Loucy (cell line): ENCODE measurements at regions not wholly inside any gene's neighbourhood (a gene's known extent, or its start where the extent isn't known, plus 50 kb on each side); places are given as distances from the start of the nearest gene placed in this dataset.
A peak's percentile ranks its signal among the peaks of the same experiment; 100 is the strongest.

Experiments used
- H2AFZ ChIP-seq: fragments of 200-600 bp; sonication (generic); 2 replicates; pipeline ENCODE4 v1.6.0; 2016; ENCODE audit warnings: antibody characterized with exemption, mild to moderate bottlenecking, low read length, moderate library complexity
- H3F3A ChIP-seq: fragments of 200-600 bp; 2 replicates; pipeline ENCODE4 v1.6.0; 2016; ENCODE audit warnings: antibody characterized with exemption, low read depth, mild to moderate bottlenecking
- H3K27me3 ChIP-seq: fragments of 200-600 bp; sonication (generic); 2 replicates; pipeline ENCODE4 v1.6.1; 2014; ENCODE audit warnings: low read length, mild to moderate bottlenecking; ENCODE audit not compliant: insufficient read depth, poor library complexity, severe bottlenecking
- H3K36me3 ChIP-seq: fragments of 200-600 bp; sonication (generic); 2 replicates; pipeline ENCODE4 v1.6.1; 2016; ENCODE audit warnings: low read length; ENCODE audit not compliant: insufficient read depth
- H3K4me1 ChIP-seq: fragments of 200-600 bp; sonication (generic); 2 replicates; pipeline ENCODE4 v1.5.1; 2014; ENCODE audit warnings: low read length, mild to moderate bottlenecking; ENCODE audit not compliant: insufficient read depth, poor library complexity, severe bottlenecking
- H3K4me2 ChIP-seq: fragments of 200-600 bp; sonication (generic); 2 replicates; pipeline ENCODE4 v1.6.0; 2014; ENCODE audit warnings: antibody characterized with exemption, low read length, low read depth, mild to moderate bottlenecking; ENCODE audit not compliant: poor library complexity, severe bottlenecking
- H3K4me3 ChIP-seq: fragments of 200-600 bp; sonication (generic); 2 replicates; pipeline ENCODE4 v1.5.1; 2014; ENCODE audit warnings: low read length, mild to moderate bottlenecking, mixed read lengths; ENCODE audit not compliant: poor library complexity, severe bottlenecking
- H3K79me2 ChIP-seq: fragments of 200-600 bp; sonication (generic); 2 replicates; pipeline ENCODE4 v1.6.1; 2014; ENCODE audit warnings: low read length; ENCODE audit not compliant: insufficient read depth
- H3K9ac ChIP-seq: fragments of 200-600 bp; sonication (generic); 2 replicates; pipeline ENCODE4 v1.6.0; 2014; ENCODE audit warnings: mild to moderate bottlenecking, low read depth, low read length, moderate library complexity; ENCODE audit not compliant: poor library complexity, severe bottlenecking
- H3K9me2 ChIP-seq: fragments of 200-600 bp; sonication (generic); replicated peaks from 2 replicates; pipeline ENCODE4 v1.6.1; 2016; ENCODE audit warnings: low read depth, low read length, mixed read lengths
- H3K9me3 ChIP-seq: fragments of 200-600 bp; sonication (generic); 2 replicates; pipeline ENCODE4 v1.6.1; 2014; ENCODE audit warnings: mild to moderate bottlenecking, antibody characterized with exemption, low read length, low read depth; ENCODE audit not compliant: insufficient read depth
- H4K20me1 ChIP-seq: fragments of 200-600 bp; sonication (generic); 2 replicates; pipeline ENCODE4 v1.6.0; 2014; ENCODE audit warnings: antibody characterized with exemption, low read length, mild to moderate bottlenecking; ENCODE audit not compliant: insufficient read depth, poor library complexity, severe bottlenecking
- EZH2phosphoT487 ChIP-seq: fragments of 200-600 bp; IDR thresholded peaks from 2 replicates; pipeline ENCODE4 v1.6.1; 2018; ENCODE audit warnings: antibody characterized with exemption, mild to moderate bottlenecking, moderate library complexity, borderline replicate concordance
- TF ChIP-seq, protein P1 (sequence below): fragments of 200-600 bp; sonication (generic); conservative IDR thresholded peaks from 2 replicates; pipeline ENCODE4 v1.5.1; 2014; ENCODE audit warnings: mild to moderate bottlenecking, antibody characterized with exemption, low read length

DNA sequence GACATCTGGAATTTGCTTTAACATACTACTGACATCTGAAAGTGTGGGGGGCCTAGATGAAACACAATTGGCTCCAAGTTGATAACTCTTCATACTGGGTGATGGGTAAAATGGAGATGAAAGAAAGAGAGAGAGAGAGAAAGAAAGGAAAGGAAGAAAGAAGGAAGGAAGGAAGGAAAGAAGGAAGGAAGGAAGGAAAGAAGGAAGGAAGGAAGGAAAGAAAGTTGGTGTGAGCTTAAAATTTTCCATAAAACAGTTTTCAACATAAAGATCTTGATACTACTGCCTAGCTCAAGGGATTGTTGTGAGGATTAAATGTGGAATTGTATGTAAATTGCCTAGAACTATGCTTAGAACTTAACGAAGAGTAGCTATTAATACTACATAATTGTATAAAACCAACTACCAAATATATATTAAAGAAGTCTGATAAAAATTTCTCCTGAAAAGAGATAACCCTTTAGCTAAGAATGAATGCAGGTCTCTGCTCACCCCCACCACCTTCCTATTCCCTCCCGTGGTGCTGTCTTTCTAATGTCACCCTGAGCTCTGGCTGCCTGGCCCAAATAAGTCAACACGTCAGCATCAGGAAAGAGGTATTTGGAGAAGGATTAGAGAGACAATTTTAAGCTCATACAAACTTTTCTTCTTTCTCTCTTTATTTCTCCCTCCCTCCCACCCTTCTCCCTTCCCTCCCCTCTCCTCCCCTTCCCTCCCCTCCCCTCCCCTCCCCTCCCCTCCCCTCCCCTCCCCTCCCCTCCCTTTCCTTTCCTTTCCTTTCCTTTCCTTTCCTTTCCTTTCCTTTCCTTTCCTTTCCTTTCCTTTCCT lies 89.3 kb upstream of the SGIP1 start:
- Histone ChIP-seq H3K27me3 (no peaks in the 10 kb centered on the region), H3K36me3 (no peaks in the 10 kb centered on the region), H3K79me2 (no peaks in the 10 kb centered on the region), H3K9me2 (no peaks in the 10 kb centered on the region), H3K9ac (peak overlapping the region; percentile 71), H3K9me3 (no peaks in the 10 kb centered on the region), H3F3A (0 out of 2 replicates have a peak, but pooled peaks cover 2% of the 10 kb centered on the region), H3K4me1 (peaks cover 31% of the 10 kb centered on the region), H2AFZ (no peak overlapping the region; the same call in 1 of the 2 replicates), H3K4me3 (no peak overlapping the region), H3K4me2 (peak overlapping the region; percentile 85), H4K20me1 (no peaks in the 10 kb centered on the region)
- TF ChIP-seq, protein P1, sequence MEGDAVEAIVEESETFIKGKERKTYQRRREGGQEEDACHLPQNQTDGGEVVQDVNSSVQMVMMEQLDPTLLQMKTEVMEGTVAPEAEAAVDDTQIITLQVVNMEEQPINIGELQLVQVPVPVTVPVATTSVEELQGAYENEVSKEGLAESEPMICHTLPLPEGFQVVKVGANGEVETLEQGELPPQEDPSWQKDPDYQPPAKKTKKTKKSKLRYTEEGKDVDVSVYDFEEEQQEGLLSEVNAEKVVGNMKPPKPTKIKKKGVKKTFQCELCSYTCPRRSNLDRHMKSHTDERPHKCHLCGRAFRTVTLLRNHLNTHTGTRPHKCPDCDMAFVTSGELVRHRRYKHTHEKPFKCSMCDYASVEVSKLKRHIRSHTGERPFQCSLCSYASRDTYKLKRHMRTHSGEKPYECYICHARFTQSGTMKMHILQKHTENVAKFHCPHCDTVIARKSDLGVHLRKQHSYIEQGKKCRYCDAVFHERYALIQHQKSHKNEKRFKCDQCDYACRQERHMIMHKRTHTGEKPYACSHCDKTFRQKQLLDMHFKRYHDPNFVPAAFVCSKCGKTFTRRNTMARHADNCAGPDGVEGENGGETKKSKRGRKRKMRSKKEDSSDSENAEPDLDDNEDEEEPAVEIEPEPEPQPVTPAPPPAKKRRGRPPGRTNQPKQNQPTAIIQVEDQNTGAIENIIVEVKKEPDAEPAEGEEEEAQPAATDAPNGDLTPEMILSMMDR = no peak
- no peak for TF ChIP-seq EZH2phosphoT487

DNA sequence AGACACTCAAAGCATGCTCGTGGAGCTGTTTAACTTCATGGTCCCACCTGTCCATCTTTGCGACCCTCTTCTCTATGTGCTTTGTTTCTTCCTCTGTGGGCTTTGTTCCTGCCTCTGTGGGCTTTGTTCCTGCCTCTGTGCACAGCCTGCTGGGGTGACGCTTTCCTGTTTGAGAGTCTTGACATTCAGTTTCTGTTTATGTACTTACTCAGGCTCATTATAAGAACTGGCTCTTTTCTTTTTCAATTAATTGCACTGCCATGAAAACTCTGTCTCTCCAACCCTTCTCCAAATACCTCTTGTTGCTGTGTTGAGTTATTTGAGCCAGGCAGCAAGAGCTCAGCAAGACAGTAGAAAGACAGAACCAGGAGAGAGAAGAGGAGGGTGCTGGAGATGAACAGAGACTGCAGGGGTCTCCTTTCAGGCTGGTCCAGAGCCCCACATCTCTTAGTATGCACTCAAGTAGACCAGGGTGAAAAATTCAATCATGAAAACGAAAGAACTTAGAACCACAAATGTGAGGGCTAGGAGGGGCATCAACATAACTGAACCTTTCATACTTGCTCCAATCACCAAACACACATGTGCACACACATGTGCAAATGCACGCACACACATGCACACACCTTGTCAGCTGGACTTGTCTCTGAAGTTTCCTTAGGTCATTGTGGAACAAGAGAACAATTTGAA lies 88.3 kb upstream of the SGIP1 start:
- H3K27me3 ChIP-seq = no peaks in the 10 kb centered on the region
- TF ChIP-seq, protein P1 = peak; percentile 30
- no peak for TF ChIP-seq EZH2phosphoT487

DNA sequence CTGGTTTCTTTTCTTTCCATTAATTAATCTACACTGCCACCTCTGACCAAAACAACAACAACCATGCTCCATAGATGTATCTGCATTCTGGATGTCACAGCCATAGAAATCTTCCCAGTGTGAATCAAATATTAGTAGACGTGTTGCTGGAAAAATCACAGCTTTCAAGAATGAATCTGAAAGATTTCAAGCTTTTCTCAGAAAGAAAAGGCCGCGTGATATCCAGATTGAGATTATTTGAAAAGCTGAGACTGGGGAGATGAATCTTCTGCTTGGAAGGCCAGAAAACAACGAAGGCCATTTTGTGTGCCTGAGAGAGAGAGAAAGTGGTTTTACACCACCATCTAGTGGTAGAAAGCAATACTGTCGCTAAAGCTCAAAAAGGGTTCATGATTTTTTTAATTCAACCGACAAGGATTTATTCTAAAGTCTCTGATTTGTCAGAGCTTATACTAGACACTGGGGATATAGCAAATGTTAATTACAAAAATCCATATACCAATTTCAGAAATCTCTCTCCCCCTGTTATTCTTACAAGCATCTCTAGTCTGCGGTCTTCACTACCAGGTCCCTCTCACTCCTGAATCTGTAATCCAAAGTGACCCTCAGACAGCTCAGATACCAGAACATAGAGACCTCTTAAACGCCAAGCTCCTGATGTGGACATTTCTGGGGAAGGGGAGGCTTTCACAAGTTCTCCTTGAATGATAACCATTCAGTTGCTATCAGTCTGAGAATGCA lies 87.5 kb upstream of the SGIP1 start:
- H3K4me1 ChIP-seq = peaks cover 34% of the 10 kb centered on the region
- no peaks in the 10 kb centered on the region for H3K9me2 ChIP-seq
- 0 out of 2 replicates have a peak, but pooled peaks cover 2% of the 10 kb centered on the region for H3F3A ChIP-seq
- H3K36me3 ChIP-seq = no peaks in the 10 kb centered on the region
- peak overlapping the region; percentile 90 for H2AFZ ChIP-seq
- H3K4me2 ChIP-seq = peak overlapping the region; percentile 85
- TF ChIP-seq, protein P1 = peak; percentile 85
- TF ChIP-seq EZH2phosphoT487 = no peak
- peak overlapping the region; percentile 63 for H3K4me3 ChIP-seq
- peak overlapping the region; percentile 71 for H3K9ac ChIP-seq
- no peaks in the 10 kb centered on the region for H4K20me1 ChIP-seq
- H3K9me3 ChIP-seq = no peaks in the 10 kb centered on the region
- no peaks in the 10 kb centered on the region for H3K27me3 ChIP-seq
- no peaks in the 10 kb centered on the region for H3K79me2 ChIP-seq

More for the DNA sequence above, 88.3 kb upstream of the SGIP1 start:
- Histone ChIP-seq H2AFZ (peak overlapping the region; percentile 90), H3F3A (0 out of 2 replicates have a peak, but pooled peaks cover 2% of the 10 kb centered on the region), H3K4me2 (peak overlapping the region; percentile 85), H3K4me3 (peak overlapping the region; percentile 63), H4K20me1 (no peaks in the 10 kb centered on the region), H3K9me3 (no peaks in the 10 kb centered on the region), H3K9ac (peak overlapping the region; percentile 71), H3K4me1 (peaks cover 34% of the 10 kb centered on the region), H3K9me2 (no peaks in the 10 kb centered on the region), H3K36me3 (no peaks in the 10 kb centered on the region), H3K79me2 (no peaks in the 10 kb centered on the region)
